Heart left ventricle (tissue), 13 donors: ENCODE measurements at regions not wholly inside any gene's neighbourhood (a gene's known extent, or its start where the extent isn't known, plus 50 kb on each side); places are given as distances from the start of the nearest gene placed in this dataset.

ENCODE experiments used
- CTCF ChIP-seq, 12 donors: fragments of 200-600 bp; sonication (generic) in 4 of 12; IDR thresholded peaks; one replicate each; pipeline versions ENCODE4 v1.5.0 to v1.8.0; 2018 to 2022; ENCODE audit warnings: antibody characterized with exemption in 12 of 12, mild to moderate bottlenecking in 5 of 12
- POLR2A ChIP-seq, 2 donors: fragments of 450-650 bp; IDR thresholded peaks; one replicate each; pipeline ENCODE4 v1.6.1; 2017; ENCODE audit warnings: antibody characterized with exemption in 2 of 2, mild to moderate bottlenecking in 2 of 2, moderate library complexity in 2 of 2
- donor health status: ischemic (EF 13 %, LVEDD 7.1; RV severe dilation, severe dysfunction).
- donor health status: DM: no; HTN: yes; CAD: no.
- donor health status: DM: no; HTN: no; CAD: no.
- donor health status: ischemic (EF 25% LVEDD 6.9; RV normal size, moderate dysfunction).
- donor health status: ischemic (EF 25% LVEDD 5.7; RV mildly dilated, moderate dysfunction).
- donor health status: ischemic (EF 35%, LVEDD 5.7; RV mildly dilated, moderate dysfunction).
- donor health status: nonischemic (EF 11% LVEDD 7.7; RV severe dilation, severe dysfunction).
- donor health status: DM: yes; HTN: yes; CAD: no.
- donor health status: PGD.
- donor health status: ischemic (EF 29% LVEDD 5.4; RV normal size, mild dysfunction).
- donor health status: nonischemic (EF 23%, LVEDD 6.1; RV moderate dilation, normal function).

- TF ChIP-seq POLR2A (IDR thresholded peaks at IDR 0.05) (no peak), CTCF (IDR thresholded peaks at IDR 0.05) (no peak)
Measured at GRCh38 chr5:73253047-73253660, 80.2 kb downstream of the TMEM174 start.
